ENCODE measurements at regions not wholly inside any gene's neighbourhood (a gene's known extent, or its start where the extent isn't known, plus 50 kb on each side); places are given as distances from the start of the nearest gene placed in this dataset.

DNA sequence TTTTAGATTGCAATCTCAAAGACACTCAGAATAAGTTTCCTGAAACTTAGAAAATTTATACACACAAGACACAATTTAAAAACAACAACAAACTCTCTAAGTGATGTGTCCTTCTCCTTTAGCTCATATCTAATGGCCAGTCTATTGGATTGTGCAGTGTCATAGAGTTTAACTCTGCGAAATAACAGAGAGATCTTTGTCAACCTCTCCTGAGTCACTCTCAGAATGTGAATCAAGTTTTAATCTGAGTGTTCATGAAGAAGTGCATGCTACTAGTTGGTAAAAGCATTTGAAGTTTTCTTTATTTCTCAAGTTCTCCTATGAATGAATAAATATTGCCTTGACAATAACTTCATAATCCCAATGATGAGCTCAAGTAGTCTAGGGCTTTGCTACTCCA, 284.5 kb upstream of the DNAJC19 start:
- H4K8ac ChIP-seq (ENCODE audit: extremely low read depth, insufficient read depth, low read length): no peak overlapping the region
- H3K79me2 ChIP-seq (ENCODE audit: control insufficient read depth in 1 of 2, insufficient read depth in 2 of 2, low read length in 2 of 2): no peaks in the 10 kb centered on the region
- H3K27ac ChIP-seq (ENCODE audit: low read depth, low read length): no peak overlapping the region
- no peak overlapping the region for H2BK15ac ChIP-seq (ENCODE audit: low read length)
- no peak overlapping the region for H3K23ac ChIP-seq (ENCODE audit: insufficient read length)
- H3K4me1 ChIP-seq (replicated peaks in 1 of 4; ENCODE audit: control insufficient read depth in 3 of 4, insufficient read depth in 4 of 4, low read length in 3 of 4): no peaks in the 10 kb centered on the region
- no peak overlapping the region for H2BK12ac ChIP-seq (ENCODE audit: low read depth, low read length)
- no peak overlapping the region for H3K4ac ChIP-seq (replicated peaks; ENCODE audit: insufficient read length, low read depth, low read length)
- H4K91ac ChIP-seq (replicated peaks; ENCODE audit: insufficient read length, low read length): no peak overlapping the region
- H2BK120ac ChIP-seq (replicated peaks; ENCODE audit: low read depth, low read length): no peak overlapping the region
- no peak overlapping the region for H3K9ac ChIP-seq (replicated peaks in 1 of 4; ENCODE audit: extremely low read depth in 1 of 4, low read depth in 3 of 4, low read length in 3 of 4)
- no peak for TF ChIP-seq POLR2AphosphoS5 (IDR thresholded peaks at IDR 0.05; ENCODE audit: low read depth, low read length)
- TF ChIP-seq HDAC6 (IDR thresholded peaks at IDR 0.05; ENCODE audit: low read depth, low read length): no peak
- no peak for TF ChIP-seq SP2 (IDR thresholded peaks at IDR 0.05; ENCODE audit: low read length)
- no peak for TF ChIP-seq RFX5 (IDR thresholded peaks at IDR 0.05; ENCODE audit: borderline replicate concordance, low read depth, low read length)
- no peak for TF ChIP-seq E2F6 (IDR thresholded peaks at IDR 0.05)
- TF ChIP-seq KDM5A (IDR thresholded peaks at IDR 0.05; ENCODE audit: low read length): no peak
- TF ChIP-seq EGR1 (IDR thresholded peaks at IDR 0.05; ENCODE audit: borderline replicate concordance, low read depth, low read length): no peak
- TF ChIP-seq SRF (IDR thresholded peaks at IDR 0.05; ENCODE audit: low read depth, low read length): no peak
- TF ChIP-seq FOSL1 (IDR thresholded peaks at IDR 0.05; ENCODE audit: insufficient read depth, low read depth, low read length): no peak
- no peaks in the 10 kb centered on the region for H3K9me3 ChIP-seq (ENCODE audit: insufficient read depth in 2 of 2, low read depth in 1 of 2, low read length in 1 of 2)
- no peak overlapping the region for H3K14ac ChIP-seq (ENCODE audit: insufficient read length)
- no peaks in the 10 kb centered on the region for H3K79me1 ChIP-seq (ENCODE audit: low read depth, low read length)
- no peak for DNase-seq (ENCODE audit: low read depth in 1 of 2, low spot score in 2 of 2)
- H2BK20ac ChIP-seq (ENCODE audit: low read length): no peak overlapping the region
- H3K4me3 ChIP-seq (ENCODE audit: extremely low read depth in 1 of 4, insufficient read depth in 2 of 4, low read depth in 3 of 4, low read length in 4 of 4): no peak overlapping the region
- H3K27me3 ChIP-seq (replicated peaks in 1 of 4; ENCODE audit: control insufficient read depth in 3 of 4, extremely low read depth in 1 of 4, insufficient read depth in 3 of 4, low read length in 3 of 4): no peaks in the 10 kb centered on the region
- FAIRE-seq: no peak
- no peak overlapping the region for H3K56ac ChIP-seq (replicated peaks; ENCODE audit: insufficient read length, low read depth, low read length)
- H3K18ac ChIP-seq (ENCODE audit: extremely low read depth, low read length): no peak overlapping the region
- CTCF ChIA-PET (ENCODE audit: partially characterized antibody): interaction anchor here (2.9 kb wide), 1 partner anchor 64 kb away, joined by 12 read pairs; no protein-coding TSS in a partner anchor
- 89% methylated on average over 1 of the region's 1 CpG; no CpG with 5 or more reads in 1 of the 2 experiments for WGBS, 2 experiments (ENCODE audit: extremely low coverage in 1 of 2, insufficient coverage in 1 of 2, insufficient read length in 1 of 2, insufficient replicate concordance in 2 of 2, low coverage in 1 of 2, low lambda C conversion rate in 2 of 2, missing lambda C conversion rate in 1 of 2)
- H2BK5ac ChIP-seq (ENCODE audit: low read depth, low read length): no peak overlapping the region
- no peaks in the 10 kb centered on the region for H3K23me2 ChIP-seq (ENCODE audit: low read depth, low read length)
- no peak overlapping the region for H3K4me2 ChIP-seq (ENCODE audit: insufficient read depth in 1 of 2, low read depth in 2 of 2, low read length in 2 of 2)
- H4K20me1 ChIP-seq (replicated peaks in 1 of 2; ENCODE audit: control insufficient read depth in 1 of 2, insufficient read depth in 2 of 2, low read length in 2 of 2): no peaks in the 10 kb centered on the region
- POLR2A ChIA-PET (ENCODE audit: partially characterized antibody): no interaction called here
- no peak overlapping the region for H4K5ac ChIP-seq (ENCODE audit: insufficient read length, low read depth, low read length)
- no peaks in the 10 kb centered on the region for H3K36me3 ChIP-seq (ENCODE audit: control insufficient read depth in 2 of 4, insufficient read depth in 4 of 4, low read length in 3 of 4)
- no peak overlapping the region for H2AK5ac ChIP-seq (ENCODE audit: low read depth, low read length)
- no peak overlapping the region for H2AFZ ChIP-seq (ENCODE audit: low read length)
